ENCODE measurements at regions not wholly inside any gene's neighbourhood (a gene's known extent, or its start where the extent isn't known, plus 50 kb on each side); places are given as distances from the start of the nearest gene placed in this dataset.

GRCh38 chr2:128530025-128530573, 211.4 kb upstream of the HS6ST1 start:
- H3K4me2 ChIP-seq (ENCODE audit: low read length): no peak overlapping the region
- no peaks in the 10 kb centered on the region for H3K9me3 ChIP-seq (ENCODE audit: control insufficient read depth, insufficient read depth, low read length)
- no peaks in the 10 kb centered on the region for H3K4me1 ChIP-seq (ENCODE audit: control insufficient read depth, low read length)
- TF ChIP-seq EZH2phosphoT487 (IDR thresholded peaks at IDR 0.05; ENCODE audit: borderline replicate concordance, low read length): no peak
- TF ChIP-seq CTCF (IDR thresholded peaks at IDR 0.05; ENCODE audit: low read depth, low read length, poor library complexity, severe bottlenecking): no peak
- H3K27me3 ChIP-seq (ENCODE audit: control insufficient read depth, low read length): peaks cover 9% of the 10 kb centered on the region; the same call in 1 of the 2 replicates
- H3K4me3 ChIP-seq (ENCODE audit: low read length): no peak overlapping the region
- H3K79me2 ChIP-seq (ENCODE audit: control insufficient read depth, low read length): no peaks in the 10 kb centered on the region
- H4K20me1 ChIP-seq (ENCODE audit: control insufficient read depth, insufficient read depth, low read depth, low read length): no peaks in the 10 kb centered on the region
- no peaks in the 10 kb centered on the region for H3K36me3 ChIP-seq (ENCODE audit: control insufficient read depth, low read length)
- no peak overlapping the region for H3K27ac ChIP-seq (ENCODE audit: low read depth, low read length)
- H3K9me2 ChIP-seq (replicated peaks; ENCODE audit: control insufficient read depth, low read length): no peaks in the 10 kb centered on the region
- H3F3A ChIP-seq (ENCODE audit: control insufficient read depth, insufficient read depth): no peaks in the 10 kb centered on the region

GRCh38 chr2:128531856-128532255, 213.2 kb upstream of the HS6ST1 start:
- H3K9me2 ChIP-seq (replicated peaks; ENCODE audit: control insufficient read depth, low read length): no peaks in the 10 kb centered on the region
- TF ChIP-seq CTCF (IDR thresholded peaks at IDR 0.05; ENCODE audit: low read depth, low read length, poor library complexity, severe bottlenecking): peak; percentile 35
- no peak for TF ChIP-seq EZH2phosphoT487 (IDR thresholded peaks at IDR 0.05; ENCODE audit: borderline replicate concordance, low read length)
- H3K4me3 ChIP-seq (ENCODE audit: low read length): no peak overlapping the region
- no peak overlapping the region for H3K27ac ChIP-seq (ENCODE audit: low read depth, low read length)
- no peak overlapping the region for H3K4me2 ChIP-seq (ENCODE audit: low read length)
- H3K79me2 ChIP-seq (ENCODE audit: control insufficient read depth, low read length): no peaks in the 10 kb centered on the region
- no peaks in the 10 kb centered on the region for H3K36me3 ChIP-seq (ENCODE audit: control insufficient read depth, low read length)
- no peaks in the 10 kb centered on the region for H3K4me1 ChIP-seq (ENCODE audit: control insufficient read depth, low read length)
- no peaks in the 10 kb centered on the region for H3K9me3 ChIP-seq (ENCODE audit: control insufficient read depth, insufficient read depth, low read length)
- H3K27me3 ChIP-seq (ENCODE audit: control insufficient read depth, low read length): peaks cover 9% of the 10 kb centered on the region; the same call in 1 of the 2 replicates
- H4K20me1 ChIP-seq (ENCODE audit: control insufficient read depth, insufficient read depth, low read depth, low read length): no peaks in the 10 kb centered on the region
- no peaks in the 10 kb centered on the region for H3F3A ChIP-seq (ENCODE audit: control insufficient read depth, insufficient read depth)

GRCh38 chr2:128533101-128533500, 214.4 kb upstream of the HS6ST1 start:
- Histone ChIP-seq H3K4me3 (ENCODE audit: low read length) (no peak overlapping the region), H3K9me3 (ENCODE audit: control insufficient read depth, insufficient read depth, low read length) (no peaks in the 10 kb centered on the region), H3F3A (ENCODE audit: control insufficient read depth, insufficient read depth) (no peaks in the 10 kb centered on the region), H3K79me2 (ENCODE audit: control insufficient read depth, low read length) (no peaks in the 10 kb centered on the region), H3K9me2 (replicated peaks; ENCODE audit: control insufficient read depth, low read length) (no peaks in the 10 kb centered on the region), H3K27ac (ENCODE audit: low read depth, low read length) (no peak overlapping the region), H3K4me1 (ENCODE audit: control insufficient read depth, low read length) (no peaks in the 10 kb centered on the region), H3K36me3 (ENCODE audit: control insufficient read depth, low read length) (no peaks in the 10 kb centered on the region), H3K4me2 (ENCODE audit: low read length) (no peak overlapping the region), H4K20me1 (ENCODE audit: control insufficient read depth, insufficient read depth, low read depth, low read length) (no peaks in the 10 kb centered on the region), H3K27me3 (ENCODE audit: control insufficient read depth, low read length) (peaks cover 9% of the 10 kb centered on the region; the same call in 1 of the 2 replicates)
- no peak for TF ChIP-seq CTCF (IDR thresholded peaks at IDR 0.05; ENCODE audit: low read depth, low read length, poor library complexity, severe bottlenecking)
- no peak for TF ChIP-seq EZH2phosphoT487 (IDR thresholded peaks at IDR 0.05; ENCODE audit: borderline replicate concordance, low read length)

All from DOHH2 (cell line).